Lower lobe of right lung (tissue), 2 donors: ENCODE measurements at regions not wholly inside any gene's neighbourhood (a gene's known extent, or its start where the extent isn't known, plus 50 kb on each side); places are given as distances from the start of the nearest gene placed in this dataset.

Source experiments
- ATAC-seq, 2 donors: fragments of 200-7000 bp; cut with Tn5 transposase; one replicate each; pipeline ENCODE4 v1.9.1; 2020 to 2022; ENCODE audit warnings: mild to moderate bottlenecking in 2 of 2, moderate library complexity in 2 of 2
- DNase-seq: peaks from one replicate; pipeline ENCODE4 v3.0.0-alpha.2; 2020
- H3K27ac ChIP-seq: fragments of 200-600 bp; one replicate; pipeline ENCODE4 v1.8.0; 2022
- H3K27me3 ChIP-seq: fragments of 200-600 bp; one replicate; pipeline ENCODE4 v1.8.0; 2022; ENCODE audit warnings: low read depth
- H3K36me3 ChIP-seq: fragments of 200-600 bp; one replicate; pipeline ENCODE4 v1.8.0; 2022; ENCODE audit warnings: mild to moderate bottlenecking
- H3K4me1 ChIP-seq: fragments of 200-600 bp; one replicate; pipeline ENCODE4 v1.8.0; 2022
- H3K4me3 ChIP-seq: fragments of 200-600 bp; one replicate; pipeline ENCODE4 v1.8.0; 2022; ENCODE audit warnings: mild to moderate bottlenecking
- H3K9me3 ChIP-seq: fragments of 200-600 bp; one replicate; pipeline ENCODE4 v1.8.0; 2022
- intact Hi-C: fragments of 100-400 bp; cut with DNase I; formaldehyde crosslinking; loops from one replicate; pipeline ENCODE4 v1.11.0; 2022
- TF ChIP-seq, protein P1 (sequence below): fragments of 200-600 bp; IDR thresholded peaks from one replicate; pipeline ENCODE4 v1.8.0; 2022; ENCODE audit warnings: antibody characterized with exemption, mild to moderate bottlenecking
- donor health status: DM: no; HTN: yes; CAD: no; lungs with severe emphysema.

DNA sequence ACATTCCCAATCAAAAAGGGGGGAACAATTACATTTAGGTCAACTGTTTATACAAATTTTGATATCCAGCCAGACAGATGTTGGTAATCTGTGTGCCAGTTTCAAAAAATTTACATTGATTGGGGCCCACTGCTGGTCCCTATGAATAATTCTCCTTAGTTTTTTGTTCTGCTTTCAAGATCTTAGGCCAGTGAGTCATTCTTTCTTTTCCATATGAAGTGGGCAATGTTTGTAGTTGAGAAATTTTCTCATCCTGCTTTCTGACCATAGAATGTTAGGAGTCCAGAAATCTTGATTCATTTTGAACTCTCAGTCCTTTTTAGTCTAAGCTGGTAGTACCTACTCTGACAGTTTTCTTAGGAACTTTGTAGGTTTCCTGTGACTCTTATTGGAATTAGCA lies 244.3 kb downstream of the DIO2 start:
- no peak for ATAC-seq
- H3K27ac ChIP-seq = no peak overlapping the region
- TF ChIP-seq, protein P1, sequence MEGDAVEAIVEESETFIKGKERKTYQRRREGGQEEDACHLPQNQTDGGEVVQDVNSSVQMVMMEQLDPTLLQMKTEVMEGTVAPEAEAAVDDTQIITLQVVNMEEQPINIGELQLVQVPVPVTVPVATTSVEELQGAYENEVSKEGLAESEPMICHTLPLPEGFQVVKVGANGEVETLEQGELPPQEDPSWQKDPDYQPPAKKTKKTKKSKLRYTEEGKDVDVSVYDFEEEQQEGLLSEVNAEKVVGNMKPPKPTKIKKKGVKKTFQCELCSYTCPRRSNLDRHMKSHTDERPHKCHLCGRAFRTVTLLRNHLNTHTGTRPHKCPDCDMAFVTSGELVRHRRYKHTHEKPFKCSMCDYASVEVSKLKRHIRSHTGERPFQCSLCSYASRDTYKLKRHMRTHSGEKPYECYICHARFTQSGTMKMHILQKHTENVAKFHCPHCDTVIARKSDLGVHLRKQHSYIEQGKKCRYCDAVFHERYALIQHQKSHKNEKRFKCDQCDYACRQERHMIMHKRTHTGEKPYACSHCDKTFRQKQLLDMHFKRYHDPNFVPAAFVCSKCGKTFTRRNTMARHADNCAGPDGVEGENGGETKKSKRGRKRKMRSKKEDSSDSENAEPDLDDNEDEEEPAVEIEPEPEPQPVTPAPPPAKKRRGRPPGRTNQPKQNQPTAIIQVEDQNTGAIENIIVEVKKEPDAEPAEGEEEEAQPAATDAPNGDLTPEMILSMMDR = no peak
- intact Hi-C loops = no loop called here
- H3K36me3 ChIP-seq = no peaks in the 10 kb centered on the region
- no peak overlapping the region for H3K4me3 ChIP-seq
- H3K27me3 ChIP-seq = no peaks in the 10 kb centered on the region
- no peaks in the 10 kb centered on the region for H3K9me3 ChIP-seq
- DNase-seq = no peak
- no peaks in the 10 kb centered on the region for H3K4me1 ChIP-seq

DNA sequence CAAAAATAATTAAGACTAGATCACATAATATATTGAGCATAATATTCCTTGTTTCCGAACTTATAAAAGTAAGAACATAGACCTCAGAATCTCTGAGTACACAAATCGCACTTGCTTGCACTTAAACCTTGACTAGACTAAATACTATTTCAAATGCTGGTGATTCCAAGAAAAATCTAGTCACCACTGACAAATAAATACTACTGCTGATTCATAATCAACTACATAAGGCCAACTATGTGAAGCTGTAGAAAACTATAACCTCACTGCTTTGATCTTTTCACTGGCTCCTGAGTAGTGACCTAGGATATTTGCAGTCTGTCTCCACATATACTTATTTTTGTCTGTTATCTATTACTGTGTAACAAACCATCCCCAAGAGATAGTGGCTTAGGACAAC lies 245.4 kb downstream of the DIO2 start:
- TF ChIP-seq, protein P1 = no peak
- Histone ChIP-seq H3K27me3 (no peaks in the 10 kb centered on the region), H3K36me3 (no peaks in the 10 kb centered on the region), H3K4me1 (no peaks in the 10 kb centered on the region), H3K27ac (no peak overlapping the region), H3K4me3 (no peak overlapping the region), H3K9me3 (no peaks in the 10 kb centered on the region)
- intact Hi-C loops = no loop called here
- ATAC-seq (no peak), DNase-seq (no peak)

DNA sequence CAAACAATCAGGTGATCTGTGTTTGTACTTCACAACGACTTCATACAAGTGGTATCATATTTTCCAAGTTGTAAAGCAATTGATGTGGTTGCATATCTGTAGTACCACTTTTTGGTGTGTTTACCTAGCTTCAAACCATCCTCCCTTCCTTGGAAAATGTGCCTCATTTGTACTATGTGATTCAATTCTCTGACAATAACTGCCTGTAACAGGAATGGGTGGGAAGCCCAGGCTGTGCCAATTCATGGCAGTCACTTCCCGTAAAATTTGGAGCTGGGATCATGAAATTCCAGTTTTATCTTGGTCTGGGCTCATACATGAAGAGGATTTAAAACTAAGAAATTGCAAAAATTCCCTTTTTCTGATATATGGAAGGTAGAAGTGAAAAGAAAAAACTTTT lies 250.1 kb downstream of the DIO2 start:
- no peaks in the 10 kb centered on the region for H3K36me3 ChIP-seq
- peaks cover 4% of the 10 kb centered on the region for H3K9me3 ChIP-seq
- H3K4me1 ChIP-seq = no peaks in the 10 kb centered on the region
- H3K27ac ChIP-seq = no peak overlapping the region
- H3K4me3 ChIP-seq = no peak overlapping the region
- intact Hi-C loops = no loop called here
- TF ChIP-seq, protein P1 = no peak
- ATAC-seq (no peak), DNase-seq (no peak)
- no peaks in the 10 kb centered on the region for H3K27me3 ChIP-seq

DNA sequence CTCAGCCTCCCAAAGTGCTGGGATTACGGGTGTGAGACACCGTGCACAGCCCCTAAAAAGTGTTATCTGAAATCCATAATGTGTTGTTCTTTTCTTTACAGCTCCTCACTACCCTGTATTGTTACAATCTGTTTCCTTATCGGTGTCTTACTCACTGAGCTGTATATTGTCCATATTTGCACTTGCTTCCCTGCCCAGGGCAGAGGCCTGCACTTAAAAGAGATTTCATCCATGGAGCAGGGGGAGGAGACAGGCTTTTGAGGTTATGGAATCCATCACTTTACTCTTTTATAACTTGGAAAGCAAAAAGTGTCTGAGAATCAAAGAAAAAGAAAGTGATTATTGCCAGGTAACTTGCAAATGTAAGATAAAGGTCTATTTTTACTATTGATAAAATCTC lies 251.0 kb downstream of the DIO2 start:
- no peak for ATAC-seq
- no peaks in the 10 kb centered on the region for H3K27me3 ChIP-seq
- peaks cover 12% of the 10 kb centered on the region for H3K9me3 ChIP-seq
- intact Hi-C loops = no loop called here
- TF ChIP-seq, protein P1 = no peak
- no peaks in the 10 kb centered on the region for H3K36me3 ChIP-seq
- H3K4me1 ChIP-seq = no peaks in the 10 kb centered on the region
- no peak overlapping the region for H3K4me3 ChIP-seq
- no peak for DNase-seq
- no peak overlapping the region for H3K27ac ChIP-seq

DNA sequence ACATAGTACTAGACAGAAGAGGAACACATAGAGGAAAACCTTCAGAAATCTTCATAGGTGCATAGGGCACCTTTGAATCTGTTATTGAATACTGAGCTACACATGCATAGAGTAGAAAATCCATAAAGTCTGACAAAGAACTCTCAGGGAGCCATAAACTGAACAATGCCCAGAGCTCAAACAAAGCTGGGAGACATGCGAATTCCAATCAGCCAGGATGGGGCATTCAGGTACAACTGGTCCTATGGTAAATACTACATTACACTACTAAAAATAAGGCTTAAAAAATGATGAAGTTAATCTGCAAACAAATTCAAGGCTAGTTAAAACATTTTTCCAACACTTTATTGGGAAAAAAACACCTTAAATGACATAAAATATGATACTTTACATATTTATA lies 259.7 kb downstream of the DIO2 start:
- TF ChIP-seq, protein P1 = no peak
- no peak for DNase-seq
- Histone ChIP-seq H3K36me3 (no peaks in the 10 kb centered on the region), H3K27ac (no peak overlapping the region), H3K4me1 (no peaks in the 10 kb centered on the region), H3K9me3 (peaks cover 18% of the 10 kb centered on the region), H3K4me3 (no peak overlapping the region), H3K27me3 (no peaks in the 10 kb centered on the region)
- intact Hi-C loops = no loop called here
- ATAC-seq = no peak

DNA sequence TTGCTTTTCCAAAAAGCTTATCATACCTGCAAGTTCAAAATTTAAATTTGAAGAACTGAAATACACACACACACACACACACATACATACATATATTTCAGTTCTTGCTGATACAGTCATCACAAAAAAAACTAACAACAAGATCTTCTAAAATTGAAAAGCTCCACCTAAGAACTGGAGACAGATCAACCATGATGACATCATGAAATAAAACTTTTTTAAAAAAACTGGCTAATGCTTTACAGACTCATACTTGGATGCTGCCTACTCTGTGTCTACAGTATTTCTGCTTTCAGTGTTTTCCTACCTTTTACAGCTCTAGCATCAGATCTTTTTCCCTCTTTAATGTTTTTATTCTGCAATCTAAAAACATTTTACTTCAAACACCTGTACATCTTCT lies 261.4 kb downstream of the DIO2 start:
- Histone ChIP-seq H3K27ac (no peak overlapping the region), H3K27me3 (no peaks in the 10 kb centered on the region), H3K4me1 (no peaks in the 10 kb centered on the region), H3K36me3 (no peaks in the 10 kb centered on the region), H3K9me3 (peaks cover 3% of the 10 kb centered on the region), H3K4me3 (no peak overlapping the region)
- no peak for ATAC-seq
- no peak for DNase-seq
- intact Hi-C loops = no loop called here
- TF ChIP-seq, protein P1 = no peak
